Muscle layer of colon (tissue), 2 donors: ENCODE measurements at regions not wholly inside any gene's neighbourhood (a gene's known extent, or its start where the extent isn't known, plus 50 kb on each side); places are given as distances from the start of the nearest gene placed in this dataset.

Source experiments
- H3K27ac ChIP-seq: one replicate; pipeline ENCODE4 v1.7.0; 2013; ENCODE audit warnings: low read depth, mild to moderate bottlenecking, low read length, moderate library complexity
- H3K27me3 ChIP-seq, 2 donors: one replicate each; pipeline ENCODE4 v1.7.0; 2013; ENCODE audit warnings: low read length in 2 of 2, mild to moderate bottlenecking in 2 of 2; ENCODE audit not compliant: insufficient read depth in 2 of 2, control insufficient read depth in 1 of 2
- H3K36me3 ChIP-seq: one replicate; pipeline ENCODE4 v1.7.0; 2013; ENCODE audit warnings: mild to moderate bottlenecking, low read length; ENCODE audit not compliant: insufficient read depth
- H3K4me1 ChIP-seq: one replicate; pipeline ENCODE4 v1.7.0; 2013; ENCODE audit warnings: mild to moderate bottlenecking, low read length; ENCODE audit not compliant: insufficient read depth
- H3K4me3 ChIP-seq, 2 donors: one replicate each; pipeline ENCODE4 v1.7.0; 2013; ENCODE audit warnings: low read length in 2 of 2, low read depth in 1 of 2, mild to moderate bottlenecking in 1 of 2, moderate library complexity in 1 of 2
- H3K9ac ChIP-seq: one replicate; pipeline ENCODE4 v1.7.0; 2013; ENCODE audit warnings: low read length
- H3K9me3 ChIP-seq: one replicate; pipeline ENCODE4 v1.7.0; 2013; ENCODE audit warnings: mild to moderate bottlenecking, low read length
- donor health status: abdominal sarcoma.
- donor health status: Adenocarcinoma of cecum.

DNA sequence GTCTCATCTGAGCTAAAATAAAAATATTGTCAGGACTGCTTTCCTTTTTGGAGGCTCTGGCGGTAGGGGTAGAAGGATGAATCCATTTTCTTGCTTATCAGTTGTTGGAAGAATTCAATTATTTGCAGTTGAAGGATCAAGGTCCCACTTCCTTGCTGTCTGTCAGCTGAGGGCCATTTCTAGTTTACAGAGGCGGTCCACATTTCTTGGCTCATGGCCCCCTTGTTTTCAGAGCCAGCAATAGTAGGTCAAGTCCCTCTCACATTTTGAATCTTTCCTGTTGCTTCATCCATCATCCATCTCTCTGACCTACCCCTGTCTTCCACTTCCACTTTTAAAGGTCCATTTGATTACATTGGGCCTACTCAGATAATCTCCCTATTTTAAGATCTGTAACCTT lies 1099.3 kb upstream of the DIAPH2 start:
- Histone ChIP-seq H3K27ac (no peak overlapping the region), H3K36me3 (no peaks in the 10 kb centered on the region), H3K4me1 (no peaks in the 10 kb centered on the region), H3K9ac (no peak overlapping the region), H3K9me3 (no peaks in the 10 kb centered on the region), H3K4me3 (no peak overlapping the region), H3K27me3 (no peaks in the 10 kb centered on the region)

DNA sequence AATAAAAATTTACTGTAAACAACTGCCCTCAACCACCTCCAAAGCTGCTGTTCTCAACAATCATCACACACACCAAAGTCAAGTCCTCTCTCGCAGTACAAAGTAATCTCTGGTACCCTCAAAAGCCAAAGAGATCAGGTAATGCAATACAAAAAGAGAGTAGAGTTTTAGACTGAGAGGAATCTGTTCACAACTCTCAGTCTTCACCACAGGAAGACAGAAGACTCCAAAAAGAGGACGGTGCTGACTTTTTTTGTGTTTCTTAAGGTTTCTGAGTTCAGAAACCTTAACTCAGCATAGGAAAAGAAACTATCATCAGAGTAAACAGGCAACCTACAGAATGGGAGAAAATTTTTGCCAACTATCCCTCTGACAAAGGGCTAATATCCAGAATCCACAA lies 1072.3 kb upstream of the DIAPH2 start:
- H3K4me3 ChIP-seq: no peak overlapping the region
- H3K36me3 ChIP-seq: no peaks in the 10 kb centered on the region
- H3K9ac ChIP-seq: no peak overlapping the region

DNA sequence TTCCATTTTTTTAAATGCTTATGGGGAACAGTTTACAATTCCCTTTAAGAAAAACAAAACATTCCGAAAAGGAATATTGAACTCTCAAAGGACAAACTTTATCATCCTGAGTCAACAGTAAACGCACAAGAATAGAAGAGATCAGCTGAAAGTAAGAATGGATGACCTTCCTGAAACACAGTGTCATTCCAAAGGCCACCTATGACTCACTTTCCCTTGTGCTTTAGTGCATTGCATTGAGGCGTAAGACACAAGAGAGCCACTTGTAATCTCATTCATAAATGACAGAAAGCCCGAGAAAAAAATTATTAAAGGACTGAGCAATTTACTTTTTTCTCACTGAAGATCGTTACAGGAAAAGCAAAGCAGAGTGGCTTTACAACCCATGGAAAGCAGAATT lies 1062.4 kb upstream of the DIAPH2 start:
- Histone ChIP-seq H3K9ac (no peak overlapping the region), H3K27ac (no peak overlapping the region), H3K36me3 (no peaks in the 10 kb centered on the region), H3K9me3 (no peaks in the 10 kb centered on the region), H3K4me3 (no peak overlapping the region), H3K4me1 (no peaks in the 10 kb centered on the region), H3K27me3 (no peaks in the 10 kb centered on the region)

More for the DNA sequence above, 1072.3 kb upstream of the DIAPH2 start:
- H3K9me3 ChIP-seq: no peaks in the 10 kb centered on the region
- no peaks in the 10 kb centered on the region for H3K4me1 ChIP-seq
- H3K27ac ChIP-seq: no peak overlapping the region
- H3K27me3 ChIP-seq: no peaks in the 10 kb centered on the region

DNA sequence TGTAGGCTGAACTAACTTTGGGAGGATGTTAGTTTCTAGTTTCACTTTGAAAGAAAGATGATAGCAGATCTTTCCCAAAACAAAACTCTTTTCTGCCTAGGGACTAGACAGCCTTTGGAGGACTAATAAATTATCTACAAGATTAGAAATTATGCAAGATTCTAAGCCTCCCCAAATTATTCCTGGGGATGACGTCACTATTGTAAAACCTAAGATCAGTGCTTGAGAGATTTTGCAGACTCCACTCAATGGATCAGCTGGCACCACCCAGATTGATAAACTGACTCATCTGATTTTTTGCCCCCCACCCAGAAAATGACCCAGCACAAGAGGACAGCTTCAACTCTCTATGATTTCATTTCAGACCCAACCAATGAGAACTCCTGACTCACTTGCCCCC lies 1057.9 kb upstream of the DIAPH2 start:
- H3K4me1 ChIP-seq: no peaks in the 10 kb centered on the region
- no peaks in the 10 kb centered on the region for H3K36me3 ChIP-seq
- no peak overlapping the region for H3K9ac ChIP-seq
- no peak overlapping the region for H3K27ac ChIP-seq
- no peaks in the 10 kb centered on the region for H3K9me3 ChIP-seq
- no peak overlapping the region for H3K4me3 ChIP-seq
- no peaks in the 10 kb centered on the region for H3K27me3 ChIP-seq

DNA sequence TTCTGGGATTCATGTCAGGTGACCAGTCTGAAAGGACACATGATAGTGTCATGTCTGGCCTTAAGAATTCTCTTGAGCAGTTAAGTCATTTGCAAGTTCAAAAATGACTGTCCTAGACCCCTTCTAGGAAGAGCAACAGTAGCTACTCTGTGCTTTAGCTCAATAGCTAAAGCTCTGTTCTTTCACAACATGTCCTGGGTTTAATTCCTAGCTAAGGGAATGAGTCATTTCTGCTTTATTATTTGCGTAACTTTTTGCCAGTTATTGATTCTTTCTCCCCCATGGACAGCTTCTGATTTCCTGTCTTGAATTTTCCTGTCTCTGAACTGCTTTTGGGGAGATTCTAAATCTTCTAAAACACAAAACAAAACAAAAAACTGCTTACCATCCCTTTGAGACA lies 1055.8 kb upstream of the DIAPH2 start:
- Histone ChIP-seq H3K36me3 (no peaks in the 10 kb centered on the region), H3K4me1 (no peaks in the 10 kb centered on the region), H3K9ac (no peak overlapping the region), H3K9me3 (no peaks in the 10 kb centered on the region), H3K27me3 (no peaks in the 10 kb centered on the region), H3K27ac (no peak overlapping the region), H3K4me3 (no peak overlapping the region)

DNA sequence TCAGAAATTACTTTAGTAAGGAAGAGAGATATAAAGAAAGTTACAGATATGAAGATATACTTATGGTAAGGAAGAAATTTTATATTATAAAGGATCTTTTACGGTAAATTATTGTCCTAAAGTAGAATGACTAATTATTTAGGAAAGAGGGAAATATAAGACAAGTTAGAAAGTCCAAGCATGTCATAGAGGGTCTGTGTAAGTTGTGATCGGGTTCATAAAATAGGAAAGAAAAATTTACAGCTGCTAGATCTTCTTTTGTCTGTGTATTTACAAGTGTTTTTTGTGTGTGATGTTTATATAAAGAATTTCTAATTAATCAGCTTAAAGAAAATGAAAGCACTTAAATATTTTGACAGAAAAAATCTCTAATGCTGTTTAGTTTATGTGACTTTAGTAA lies 1054.9 kb upstream of the DIAPH2 start:
- no peaks in the 10 kb centered on the region for H3K9me3 ChIP-seq
- no peaks in the 10 kb centered on the region for H3K36me3 ChIP-seq
- H3K27me3 ChIP-seq: no peaks in the 10 kb centered on the region
- no peaks in the 10 kb centered on the region for H3K4me1 ChIP-seq
- H3K4me3 ChIP-seq: no peak overlapping the region
- no peak overlapping the region for H3K27ac ChIP-seq
- H3K9ac ChIP-seq: no peak overlapping the region

DNA sequence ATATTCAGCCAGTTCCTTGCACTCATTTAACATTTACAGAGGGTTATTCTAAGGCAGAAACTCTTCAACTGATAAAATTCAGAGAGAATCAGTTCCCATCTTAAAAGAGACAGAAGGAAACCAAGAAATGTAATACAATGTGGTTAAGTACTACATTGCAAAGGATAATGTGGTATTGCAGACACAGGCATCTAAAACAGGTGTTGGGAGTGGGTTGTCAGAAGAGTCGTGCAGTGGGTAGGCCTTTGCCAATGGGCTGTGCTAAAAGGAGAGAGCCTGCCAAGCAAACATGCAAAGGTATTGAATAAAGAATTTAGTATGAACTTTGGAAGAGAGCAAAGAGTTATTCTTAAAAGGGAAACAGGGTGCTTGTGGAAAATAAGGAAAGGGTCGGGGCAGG lies 1044.4 kb upstream of the DIAPH2 start:
- H3K27me3 ChIP-seq: no peaks in the 10 kb centered on the region
- H3K9ac ChIP-seq: no peak overlapping the region
- H3K4me3 ChIP-seq: no peak overlapping the region
- H3K36me3 ChIP-seq: no peaks in the 10 kb centered on the region
- no peaks in the 10 kb centered on the region for H3K9me3 ChIP-seq
- no peaks in the 10 kb centered on the region for H3K4me1 ChIP-seq
- no peak overlapping the region for H3K27ac ChIP-seq

DNA sequence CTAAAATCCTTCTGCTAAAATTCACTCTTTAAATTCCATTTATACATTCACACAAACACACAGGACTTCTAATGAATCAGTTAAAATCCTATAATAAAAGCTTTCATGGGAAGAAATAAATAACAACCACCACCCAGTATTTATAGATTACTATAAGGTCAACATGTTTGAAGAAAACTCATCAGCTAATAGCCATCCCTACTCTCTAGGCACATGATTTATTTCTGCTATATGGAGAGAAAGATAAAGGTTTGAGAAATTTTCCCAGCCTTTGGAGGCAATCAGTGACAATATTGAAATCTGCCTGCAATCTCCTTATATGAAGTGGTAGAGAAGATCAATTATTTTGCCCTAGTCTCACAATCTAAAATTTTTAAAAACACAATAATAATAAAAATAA lies 1038.9 kb upstream of the DIAPH2 start:
- H3K36me3 ChIP-seq: no peaks in the 10 kb centered on the region
- no peaks in the 10 kb centered on the region for H3K9me3 ChIP-seq
- no peak overlapping the region for H3K27ac ChIP-seq
- H3K4me3 ChIP-seq: no peak overlapping the region
- no peak overlapping the region for H3K9ac ChIP-seq
- no peaks in the 10 kb centered on the region for H3K27me3 ChIP-seq
- no peaks in the 10 kb centered on the region for H3K4me1 ChIP-seq

DNA sequence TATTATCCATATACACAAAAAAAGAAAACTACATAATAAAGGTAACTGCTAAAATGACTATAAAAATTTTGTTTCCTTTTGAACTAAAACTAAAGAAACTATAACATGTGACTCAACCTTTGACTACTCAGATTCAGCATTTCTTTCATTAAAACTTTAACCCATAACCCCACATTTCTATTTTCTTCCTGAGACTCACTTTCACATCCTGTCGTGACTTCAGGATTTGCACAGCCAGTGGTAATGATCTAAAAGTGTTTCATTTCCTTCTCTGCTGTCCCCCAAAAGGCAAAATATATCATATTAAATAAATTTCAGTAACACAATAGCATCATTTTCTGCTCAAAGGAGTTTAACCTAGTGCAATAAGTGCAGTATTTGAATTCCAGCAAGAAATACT lies 1022.4 kb upstream of the DIAPH2 start:
- Histone ChIP-seq H3K36me3 (no peaks in the 10 kb centered on the region), H3K4me3 (no peak overlapping the region), H3K9me3 (no peaks in the 10 kb centered on the region), H3K27ac (no peak overlapping the region), H3K27me3 (no peaks in the 10 kb centered on the region), H3K4me1 (no peaks in the 10 kb centered on the region), H3K9ac (no peak overlapping the region)

DNA sequence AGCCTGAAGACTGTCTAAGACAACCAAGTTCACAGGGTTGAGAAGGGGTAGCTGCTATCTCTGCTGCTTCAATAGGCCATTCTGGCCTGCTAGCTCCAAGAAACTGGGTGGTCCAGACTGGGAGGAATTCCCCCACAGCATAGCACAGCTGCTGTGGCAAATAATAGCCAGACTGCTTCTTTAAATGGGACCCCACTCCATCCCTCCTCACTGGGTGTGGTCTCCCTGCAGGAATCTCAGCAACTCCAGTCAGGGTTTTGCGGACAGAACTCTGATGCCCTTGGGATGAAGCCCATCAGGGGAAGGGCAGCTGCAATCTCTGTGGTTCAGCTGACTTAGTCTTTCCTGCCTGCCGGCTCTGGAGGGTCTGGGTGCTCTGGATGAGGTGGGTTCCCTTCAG lies 1018.6 kb upstream of the DIAPH2 start:
- Histone ChIP-seq H3K36me3 (no peaks in the 10 kb centered on the region), H3K9ac (no peak overlapping the region), H3K4me1 (no peaks in the 10 kb centered on the region), H3K9me3 (no peaks in the 10 kb centered on the region), H3K27ac (no peak overlapping the region), H3K27me3 (no peaks in the 10 kb centered on the region), H3K4me3 (no peak overlapping the region)

DNA sequence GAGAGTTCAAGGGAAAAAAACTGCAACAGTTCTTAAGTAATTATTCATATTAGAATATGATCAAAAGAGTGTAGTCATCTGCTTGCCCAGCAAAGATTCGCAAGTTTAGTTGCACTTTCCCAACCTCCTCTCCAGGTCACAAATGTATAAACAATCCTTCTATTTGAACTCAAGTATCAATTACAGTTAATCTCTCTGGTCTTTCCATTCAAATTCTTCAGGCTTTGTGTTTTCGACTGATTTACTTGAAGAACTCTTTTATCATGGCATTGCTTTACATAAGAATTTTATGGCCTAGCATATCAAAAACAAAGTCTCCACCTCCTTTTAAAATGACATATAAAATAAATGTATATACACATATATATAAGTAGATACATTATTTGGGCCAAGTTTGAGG lies 1009.6 kb upstream of the DIAPH2 start:
- H3K4me1 ChIP-seq: no peaks in the 10 kb centered on the region
- H3K36me3 ChIP-seq: no peaks in the 10 kb centered on the region
- no peaks in the 10 kb centered on the region for H3K9me3 ChIP-seq
- no peaks in the 10 kb centered on the region for H3K27me3 ChIP-seq
- no peak overlapping the region for H3K9ac ChIP-seq
- H3K4me3 ChIP-seq: no peak overlapping the region
- H3K27ac ChIP-seq: no peak overlapping the region

DNA sequence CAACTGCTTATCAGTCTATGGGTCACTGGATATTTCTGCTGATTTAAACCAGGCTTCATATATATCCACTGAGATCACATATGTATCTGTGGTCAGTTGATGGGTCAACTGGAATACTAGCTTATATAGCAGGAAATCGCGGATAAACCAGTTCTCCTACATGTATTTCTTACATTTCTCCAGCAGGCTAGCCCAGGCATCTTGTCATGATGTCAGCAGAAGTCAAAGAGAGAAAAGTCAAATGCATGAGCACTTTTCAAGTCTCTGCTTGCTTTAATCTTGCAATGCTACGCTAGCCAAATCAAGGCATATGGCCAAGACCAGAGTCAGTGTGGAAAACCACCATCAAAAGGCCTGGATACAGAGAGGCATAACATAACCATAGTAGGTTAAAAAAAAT lies 1008.8 kb upstream of the DIAPH2 start:
- H3K27me3 ChIP-seq: no peaks in the 10 kb centered on the region
- no peaks in the 10 kb centered on the region for H3K4me1 ChIP-seq
- no peak overlapping the region for H3K27ac ChIP-seq
- H3K4me3 ChIP-seq: no peak overlapping the region
- H3K9ac ChIP-seq: no peak overlapping the region
- no peaks in the 10 kb centered on the region for H3K36me3 ChIP-seq
- H3K9me3 ChIP-seq: no peaks in the 10 kb centered on the region
